CD14-positive monocyte (primary cell): ENCODE measurements at regions not wholly inside any gene's neighbourhood (a gene's known extent, or its start where the extent isn't known, plus 50 kb on each side); places are given as distances from the start of the nearest gene placed in this dataset.

Experiments
- DNase-seq, 3 donors: peaks; one replicate each; pipeline ENCODE4 v3.0.0-alpha.2; 2011 to 2022
- H2AFZ ChIP-seq: 2 replicates; pipeline ENCODE4 v1.6.0; 2012; ENCODE audit warnings: mild to moderate bottlenecking, low read depth, low read length, inconsistent platforms; ENCODE audit not compliant: insufficient read depth, poor library complexity, severe bottlenecking
- H3K27ac ChIP-seq, 2 donors: 1 replicate in 1 of 2; 2 replicates in 1 of 2; pipeline ENCODE4 v1.5.1; 2012 to 2013; ENCODE audit warnings: low read length in 2 of 2, control low read depth in 1 of 2, inconsistent platforms in 1 of 2, low read depth in 1 of 2, mild to moderate bottlenecking in 1 of 2
- H3K27me3 ChIP-seq, 2 donors: one replicate each; pipeline versions ENCODE4 v1.6.0 to v1.6.1; 2011 to 2013; ENCODE audit warnings: low read length in 2 of 2; ENCODE audit not compliant: control insufficient read depth in 2 of 2, insufficient read depth in 2 of 2
- H3K36me3 ChIP-seq, 2 donors: replicated peaks in 1 of 2; 1 replicate in 1 of 2; 2 replicates in 1 of 2; pipeline versions ENCODE4 v1.5.1 to v1.6.1; 2012 to 2013; ENCODE audit warnings: low read length in 2 of 2, control low read depth in 1 of 2, inconsistent platforms in 1 of 2, mild to moderate bottlenecking in 1 of 2; ENCODE audit not compliant: insufficient read depth in 2 of 2, control insufficient read depth in 1 of 2
- H3K4me1 ChIP-seq, 2 donors: 1 replicate in 1 of 2; 2 replicates in 1 of 2; pipeline versions ENCODE4 v1.5.1 to v1.6.1; 2012 to 2013; ENCODE audit warnings: low read length in 2 of 2, control low read depth in 1 of 2, inconsistent platforms in 1 of 2, mild to moderate bottlenecking in 1 of 2, moderate library complexity in 1 of 2; ENCODE audit not compliant: insufficient read depth in 2 of 2, control insufficient read depth in 1 of 2
- H3K4me2 ChIP-seq: replicated peaks from 2 replicates; pipeline ENCODE3; 2012; ENCODE audit warnings: low read length, moderate library complexity, mild to moderate bottlenecking; ENCODE audit not compliant: poor library complexity, severe bottlenecking; ENCODE audit errors: extremely low read depth
- H3K4me3 ChIP-seq, 3 experiments: fragments of 200-600 bp in 1 of 3; sonication (generic) in 1 of 3; replicated peaks in 1 of 3; 1 replicate in 2 of 3; 2 replicates in 1 of 3; pipeline ENCODE4 v1.5.1; 2011 to 2013; ENCODE audit warnings: low read length in 3 of 3, mild to moderate bottlenecking in 3 of 3, control low read depth in 2 of 3, low read depth in 2 of 3, inconsistent platforms in 1 of 3, moderate library complexity in 1 of 3
- H3K79me2 ChIP-seq: 2 replicates; pipeline ENCODE4 v1.6.0; 2012; ENCODE audit warnings: mild to moderate bottlenecking, control low read depth, inconsistent platforms, low read length, moderate library complexity; ENCODE audit not compliant: insufficient read depth
- H3K9ac ChIP-seq: 2 replicates; pipeline ENCODE4 v1.6.0; 2017; ENCODE audit warnings: low read length, mild to moderate bottlenecking; ENCODE audit not compliant: insufficient read depth, poor library complexity, severe bottlenecking
- H3K9me3 ChIP-seq, 2 donors: replicated peaks in 1 of 2; 1 replicate in 1 of 2; 2 replicates in 1 of 2; pipeline versions ENCODE4 v1.5.1 to v1.6.1; 2012 to 2013; ENCODE audit warnings: low read length in 2 of 2, control low read depth in 1 of 2; ENCODE audit not compliant: control insufficient read depth in 1 of 2, insufficient read depth in 1 of 2
- H4K20me1 ChIP-seq: 2 replicates; pipeline ENCODE4 v1.6.0; 2012; ENCODE audit warnings: mild to moderate bottlenecking, low read length, control low read depth, moderate library complexity; ENCODE audit not compliant: insufficient read depth
- H3K27ac Mint-ChIP-seq, 7 donors: one replicate each; pipeline ENCODE4 v1.8.0; 2020; ENCODE audit warnings: mild to moderate bottlenecking in 7 of 7, mixed read lengths in 7 of 7, moderate library complexity in 6 of 7, inconsistent platforms in 2 of 7
- H3K27me3 Mint-ChIP-seq, 3 donors: one replicate each; pipeline ENCODE4 v1.8.0; 2021 to 2022; ENCODE audit warnings: low read depth in 3 of 3, mild to moderate bottlenecking in 3 of 3, mixed read lengths in 3 of 3, moderate library complexity in 3 of 3, inconsistent platforms in 1 of 3
- H3K36me3 Mint-ChIP-seq, 2 donors: one replicate each; pipeline ENCODE4 v1.8.0; 2020; ENCODE audit warnings: mixed read lengths in 2 of 2, inconsistent platforms in 1 of 2, mild to moderate bottlenecking in 1 of 2
- H3K4me1 Mint-ChIP-seq: one replicate; pipeline ENCODE4 v1.8.0; 2020; ENCODE audit warnings: mild to moderate bottlenecking, mixed read lengths
- H3K4me3 Mint-ChIP-seq, 2 donors: one replicate each; pipeline ENCODE4 v1.8.0; 2020; ENCODE audit warnings: mild to moderate bottlenecking in 2 of 2, mixed read lengths in 2 of 2, moderate library complexity in 1 of 2
- H3K9me3 Mint-ChIP-seq, 7 donors: one replicate each; pipeline ENCODE4 v1.8.0; 2020 to 2022; ENCODE audit warnings: mixed read lengths in 7 of 7, mild to moderate bottlenecking in 6 of 7, moderate library complexity in 6 of 7, inconsistent platforms in 2 of 7
- WGBS: methylation state at CpG from one replicate; pipeline ENCODE4 v1.1.5; 2013; ENCODE audit warnings: missing lambda C conversion rate; ENCODE audit not compliant: insufficient coverage; 5-methylcytosine and 5-hydroxymethylcytosine counted together
- intact Hi-C, 2 donors: fragments of 100-400 bp; cut with micrococcal nuclease; formaldehyde crosslinking; loops; one replicate each; pipeline versions ENCODE4 v1.15.0 to v1.15.1; 2023
- TF ChIP-seq, protein P1 (sequence below): fragments of 200-600 bp; IDR thresholded peaks from one replicate; pipeline ENCODE4 v1.8.0; 2022; ENCODE audit warnings: antibody characterized with exemption, mild to moderate bottlenecking

GRCh38 chr2:6171294-6171693 lies 479.1 kb downstream of the SOX11 start:
- Mint-ChIP-seq H3K4me3 (no peak overlapping the region), H3K27me3 (no peaks in the 10 kb centered on the region), H3K27ac (no peak overlapping the region), H3K36me3 (no peaks in the 10 kb centered on the region), H3K4me1 (no peaks in the 10 kb centered on the region), H3K9me3 (peaks cover 0 to 9% (median 2%) of the 10 kb centered on the region in 7 donors)
- no CpG with 5 or more reads among the region's 3 CpGs for WGBS
- no peaks in the 10 kb centered on the region for H3K79me2 ChIP-seq
- no peak overlapping the region for H3K9ac ChIP-seq
- H3K4me3 ChIP-seq, result no peak overlapping the region
- H3K27me3 ChIP-seq, result no peaks in the 10 kb centered on the region
- H3K27ac ChIP-seq, result no peak overlapping the region
- no peak for DNase-seq
- TF ChIP-seq, protein P1, sequence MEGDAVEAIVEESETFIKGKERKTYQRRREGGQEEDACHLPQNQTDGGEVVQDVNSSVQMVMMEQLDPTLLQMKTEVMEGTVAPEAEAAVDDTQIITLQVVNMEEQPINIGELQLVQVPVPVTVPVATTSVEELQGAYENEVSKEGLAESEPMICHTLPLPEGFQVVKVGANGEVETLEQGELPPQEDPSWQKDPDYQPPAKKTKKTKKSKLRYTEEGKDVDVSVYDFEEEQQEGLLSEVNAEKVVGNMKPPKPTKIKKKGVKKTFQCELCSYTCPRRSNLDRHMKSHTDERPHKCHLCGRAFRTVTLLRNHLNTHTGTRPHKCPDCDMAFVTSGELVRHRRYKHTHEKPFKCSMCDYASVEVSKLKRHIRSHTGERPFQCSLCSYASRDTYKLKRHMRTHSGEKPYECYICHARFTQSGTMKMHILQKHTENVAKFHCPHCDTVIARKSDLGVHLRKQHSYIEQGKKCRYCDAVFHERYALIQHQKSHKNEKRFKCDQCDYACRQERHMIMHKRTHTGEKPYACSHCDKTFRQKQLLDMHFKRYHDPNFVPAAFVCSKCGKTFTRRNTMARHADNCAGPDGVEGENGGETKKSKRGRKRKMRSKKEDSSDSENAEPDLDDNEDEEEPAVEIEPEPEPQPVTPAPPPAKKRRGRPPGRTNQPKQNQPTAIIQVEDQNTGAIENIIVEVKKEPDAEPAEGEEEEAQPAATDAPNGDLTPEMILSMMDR, result no peak
- H4K20me1 ChIP-seq, result no peaks in the 10 kb centered on the region
- intact Hi-C loops, result no loop called here
- peaks cover 0 to 5% of the 10 kb centered on the region in 2 donors for H3K9me3 ChIP-seq
- no peaks in the 10 kb centered on the region for H3K4me1 ChIP-seq
- H3K4me2 ChIP-seq, result no peak overlapping the region
- H2AFZ ChIP-seq, result no peak overlapping the region
- H3K36me3 ChIP-seq, result no peaks in the 10 kb centered on the region

DNA sequence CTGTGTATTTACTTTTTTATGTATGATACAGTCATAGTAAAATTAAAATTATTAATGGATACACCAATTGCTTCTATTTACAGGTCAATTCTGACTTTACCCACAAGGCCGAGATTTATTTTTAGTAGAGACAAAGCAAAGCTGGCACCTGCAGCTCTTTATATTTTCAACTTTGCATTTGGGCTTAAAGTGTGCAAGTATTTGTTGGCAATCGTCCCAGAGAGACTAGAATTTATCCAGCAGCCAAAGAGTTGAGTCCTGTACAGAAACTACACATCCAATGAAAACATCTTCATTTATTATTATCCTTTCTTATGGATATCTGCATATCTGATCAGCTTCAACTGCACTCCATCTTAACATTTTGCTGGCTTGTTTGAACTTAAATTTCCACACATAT lies 485.6 kb downstream of the SOX11 start:
- Histone ChIP-seq H3K4me2 (no peak overlapping the region), H3K79me2 (no peaks in the 10 kb centered on the region), H2AFZ (no peak overlapping the region), H4K20me1 (no peaks in the 10 kb centered on the region), H3K36me3 (no peaks in the 10 kb centered on the region), H3K9me3 (no peaks in the 10 kb centered on the region), H3K9ac (no peak overlapping the region), H3K27ac (no peak overlapping the region), H3K4me1 (no peaks in the 10 kb centered on the region), H3K27me3 (no peaks in the 10 kb centered on the region), H3K4me3 (no peak overlapping the region)
- Mint-ChIP-seq H3K4me3 (no peak overlapping the region), H3K27ac (no peak overlapping the region), H3K36me3 (no peaks in the 10 kb centered on the region), H3K27me3 (no peaks in the 10 kb centered on the region), H3K4me1 (no peaks in the 10 kb centered on the region), H3K9me3 (peaks cover 0 to 5% (median 3%) of the 10 kb centered on the region in 7 donors)
- intact Hi-C loops, result no loop called here
- DNase-seq, result no peak
- TF ChIP-seq, protein P1, result no peak
- WGBS, result no CpG with 5 or more reads among the region's 2 CpGs
